Mesendoderm (in vitro differentiated cells): ENCODE measurements at regions not wholly inside any gene's neighbourhood (a gene's known extent, or its start where the extent isn't known, plus 50 kb on each side); places are given as distances from the start of the nearest gene placed in this dataset.

Experiments
- DNase-seq: peaks from one replicate; pipeline ENCODE4 v3.0.0; 2013
- H2AK5ac ChIP-seq: 2 replicates; pipeline ENCODE4 v1.6.1; 2013; ENCODE audit warnings: low read length, inconsistent platforms
- H2BK120ac ChIP-seq: 2 replicates; pipeline ENCODE4 v1.6.1; 2013; ENCODE audit warnings: low read depth, mild to moderate bottlenecking, low read length, moderate library complexity, mixed read lengths
- H2BK15ac ChIP-seq: replicated peaks from 2 replicates; pipeline ENCODE4 v1.6.1; 2013; ENCODE audit warnings: low read depth, mild to moderate bottlenecking, moderate library complexity
- H2BK5ac ChIP-seq: 2 replicates; pipeline ENCODE4 v1.6.1; 2013; ENCODE audit warnings: low read length, inconsistent platforms
- H3K18ac ChIP-seq: 2 replicates; pipeline ENCODE4 v1.6.1; 2013; ENCODE audit warnings: mild to moderate bottlenecking, low read length, mixed read lengths
- H3K23ac ChIP-seq: one replicate; pipeline ENCODE4 v1.6.1; 2013; ENCODE audit warnings: low read length
- H3K27ac ChIP-seq: 2 replicates; pipeline ENCODE4 v1.5.1; 2013; ENCODE audit warnings: low read depth, mild to moderate bottlenecking, inconsistent platforms, low read length, moderate library complexity
- H3K27me3 ChIP-seq: 2 replicates; pipeline ENCODE4 v1.6.1; 2013; ENCODE audit warnings: low read length, control low read depth, mild to moderate bottlenecking, inconsistent platforms; ENCODE audit not compliant: insufficient read depth, poor library complexity
- H3K36me3 ChIP-seq: 2 replicates; pipeline ENCODE4 v1.6.1; 2013; ENCODE audit warnings: low read length, inconsistent platforms; ENCODE audit not compliant: control insufficient read depth, insufficient read depth
- H3K4ac ChIP-seq: one replicate; pipeline ENCODE4 v1.6.1; 2013; ENCODE audit warnings: low read depth, mild to moderate bottlenecking, low read length, moderate library complexity
- H3K4me1 ChIP-seq: 2 replicates; pipeline ENCODE4 v1.6.1; 2013; ENCODE audit warnings: low read depth, low read length, inconsistent platforms; ENCODE audit not compliant: control insufficient read depth
- H3K4me2 ChIP-seq: 2 replicates; pipeline ENCODE4 v1.6.1; 2013; ENCODE audit warnings: low read length
- H3K4me3 ChIP-seq: 2 replicates; pipeline ENCODE4 v1.5.1; 2013; ENCODE audit warnings: mild to moderate bottlenecking, low read length
- H3K56ac ChIP-seq: one replicate; pipeline ENCODE4 v1.6.1; 2013; ENCODE audit warnings: low read length
- H3K79me1 ChIP-seq: 2 replicates; pipeline ENCODE4 v1.6.1; 2013; ENCODE audit warnings: low read length, inconsistent platforms
- H3K79me2 ChIP-seq: 2 replicates; pipeline ENCODE4 v1.6.1; 2013; ENCODE audit warnings: mild to moderate bottlenecking, low read length; ENCODE audit not compliant: control insufficient read depth, insufficient read depth
- H3K9ac ChIP-seq: 2 replicates; pipeline ENCODE4 v1.6.1; 2013; ENCODE audit warnings: low read length, inconsistent platforms
- H4K5ac ChIP-seq: one replicate; pipeline ENCODE4 v1.6.1; 2013; ENCODE audit warnings: low read length
- H4K8ac ChIP-seq: one replicate; pipeline ENCODE4 v1.6.1; 2013; ENCODE audit warnings: low read depth, mild to moderate bottlenecking, control low read depth, low read length, moderate library complexity
- WGBS: extraction: QIAGEN DNeasy Blood & Tissue Kit; methylation state at CpG from one replicate; pipeline ENCODE4 v1.1.7; 2013; ENCODE audit warnings: low lambda C conversion rate, missing lambda C conversion rate; ENCODE audit not compliant: insufficient coverage; ENCODE audit errors: extremely low coverage; 5-methylcytosine and 5-hydroxymethylcytosine counted together

DNA sequence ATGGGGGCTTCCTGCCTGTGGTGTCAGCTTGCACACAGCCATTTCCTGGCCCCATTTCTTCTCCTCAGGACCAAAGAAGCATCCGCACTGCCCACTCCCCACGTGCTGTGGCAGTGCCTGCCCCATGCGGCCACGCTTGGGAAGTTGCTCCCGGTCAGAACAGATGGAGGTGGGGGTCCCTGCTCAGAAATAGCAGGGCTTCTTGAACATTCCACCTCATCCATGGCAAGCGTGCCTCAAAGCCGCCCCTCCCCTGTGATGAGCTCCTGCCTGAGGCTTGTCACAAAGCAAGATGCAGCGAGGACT is 238.2 kb downstream of the SYK start:
- no peaks in the 10 kb centered on the region for H3K79me1 ChIP-seq
- H2BK5ac ChIP-seq = no peak overlapping the region
- WGBS = no CpG with 5 or more reads among the region's 8 CpGs
- no peak overlapping the region for H2AK5ac ChIP-seq
- H3K4me2 ChIP-seq = no peak overlapping the region
- no peak overlapping the region for H3K23ac ChIP-seq
- H2BK15ac ChIP-seq = no peak overlapping the region
- no peak overlapping the region for H4K5ac ChIP-seq
- H3K4ac ChIP-seq = no peak overlapping the region
- no peak overlapping the region for H3K4me3 ChIP-seq
- no peaks in the 10 kb centered on the region for H3K36me3 ChIP-seq
- no peaks in the 10 kb centered on the region for H3K27me3 ChIP-seq
- no peak overlapping the region for H2BK120ac ChIP-seq
- no peak overlapping the region for H3K27ac ChIP-seq
- H3K79me2 ChIP-seq = no peaks in the 10 kb centered on the region
- H3K9ac ChIP-seq = no peak overlapping the region
- no peak overlapping the region for H3K56ac ChIP-seq
- H3K4me1 ChIP-seq = no peaks in the 10 kb centered on the region
- H3K18ac ChIP-seq = no peak overlapping the region
- no peak overlapping the region for H4K8ac ChIP-seq
- DNase-seq = no peak

DNA sequence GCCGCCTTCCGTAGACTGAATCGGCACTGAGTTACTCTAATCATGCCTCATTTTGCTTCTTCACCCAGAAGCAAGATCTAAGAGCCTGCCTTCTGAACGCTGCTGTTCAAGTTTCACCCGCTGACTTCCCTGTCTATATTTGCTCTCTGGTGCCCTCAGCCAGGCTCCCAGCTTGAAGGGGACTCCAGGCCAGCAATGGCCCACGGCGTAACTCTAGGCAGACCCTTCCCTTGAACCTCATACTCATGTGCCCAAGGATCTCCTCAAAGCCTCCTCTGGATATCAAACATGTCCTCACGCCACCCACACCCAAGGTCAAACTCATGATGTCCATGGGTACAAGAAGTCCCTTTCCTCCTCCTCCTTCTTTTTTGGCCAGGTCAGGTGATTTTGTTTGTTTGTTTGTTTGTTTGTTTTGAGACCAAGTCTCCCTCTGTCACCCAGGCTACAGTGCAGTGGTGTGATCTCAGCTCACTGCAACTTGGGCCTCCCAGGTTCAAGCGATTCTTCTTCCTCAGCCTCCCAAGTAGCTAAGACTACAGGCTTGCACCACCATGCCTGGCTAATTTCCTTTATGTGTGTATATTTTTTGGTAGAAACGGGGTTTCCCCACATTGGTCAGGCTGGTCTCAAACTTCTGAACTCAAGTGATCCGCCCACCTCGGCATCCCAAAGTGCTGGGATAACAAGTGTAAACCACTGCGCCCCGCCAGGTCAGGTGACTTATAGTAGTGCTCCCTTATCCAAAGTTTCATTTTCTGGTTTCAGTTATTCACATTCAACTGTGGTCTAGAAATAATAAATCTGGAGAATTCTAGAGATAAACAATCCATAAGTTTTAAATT is 239.0 kb downstream of the SYK start:
- no peak overlapping the region for H3K4ac ChIP-seq
- no peak overlapping the region for H2BK5ac ChIP-seq
- H2BK120ac ChIP-seq = no peak overlapping the region
- H3K18ac ChIP-seq = no peak overlapping the region
- H3K9ac ChIP-seq = no peak overlapping the region
- no peak overlapping the region for H4K8ac ChIP-seq
- H3K27ac ChIP-seq = no peak overlapping the region
- no peak overlapping the region for H3K23ac ChIP-seq
- WGBS = no CpG with 5 or more reads among the region's 14 CpGs
- no peak overlapping the region for H3K4me2 ChIP-seq
- H3K56ac ChIP-seq = no peak overlapping the region
- no peak overlapping the region for H4K5ac ChIP-seq
- no peaks in the 10 kb centered on the region for H3K79me1 ChIP-seq
- no peak for DNase-seq
- H3K79me2 ChIP-seq = no peaks in the 10 kb centered on the region
- H3K4me3 ChIP-seq = no peak overlapping the region
- no peaks in the 10 kb centered on the region for H3K36me3 ChIP-seq
- no peaks in the 10 kb centered on the region for H3K4me1 ChIP-seq
- no peak overlapping the region for H2AK5ac ChIP-seq
- no peak overlapping the region for H2BK15ac ChIP-seq
- H3K27me3 ChIP-seq = no peaks in the 10 kb centered on the region

DNA sequence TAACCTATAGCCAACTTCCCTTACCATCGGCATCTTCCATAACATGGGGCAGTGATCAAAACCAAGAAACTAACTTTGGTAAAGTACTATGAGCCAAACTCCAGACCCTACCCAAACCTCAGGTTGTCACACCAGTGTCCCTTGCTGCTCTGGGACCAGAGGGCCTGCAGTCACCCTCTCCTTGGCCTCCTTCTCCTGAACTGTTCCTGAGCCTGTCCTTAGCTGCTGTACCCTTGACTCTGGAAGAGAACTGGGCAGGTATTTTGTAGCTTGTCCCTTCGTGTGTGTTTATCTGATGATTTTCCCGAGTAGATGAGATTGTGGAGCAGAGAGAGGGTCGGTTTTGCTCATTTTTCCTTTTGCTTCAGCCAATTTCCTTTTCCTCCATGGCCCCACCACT is 240.4 kb downstream of the SYK start:
- Histone ChIP-seq H4K8ac (no peak overlapping the region), H3K27ac (no peak overlapping the region), H3K27me3 (no peaks in the 10 kb centered on the region), H3K4ac (no peak overlapping the region), H3K9ac (no peak overlapping the region), H2AK5ac (no peak overlapping the region), H3K23ac (no peak overlapping the region), H2BK15ac (no peak overlapping the region), H3K79me2 (no peaks in the 10 kb centered on the region), H3K4me1 (no peaks in the 10 kb centered on the region), H3K79me1 (no peaks in the 10 kb centered on the region), H3K56ac (no peak overlapping the region), H2BK5ac (no peak overlapping the region), H4K5ac (no peak overlapping the region), H3K18ac (no peak overlapping the region), H3K4me2 (no peak overlapping the region), H3K4me3 (no peak overlapping the region), H3K36me3 (no peaks in the 10 kb centered on the region), H2BK120ac (no peak overlapping the region)
- no CpG with 5 or more reads among the region's 4 CpGs for WGBS
- DNase-seq = no peak

DNA sequence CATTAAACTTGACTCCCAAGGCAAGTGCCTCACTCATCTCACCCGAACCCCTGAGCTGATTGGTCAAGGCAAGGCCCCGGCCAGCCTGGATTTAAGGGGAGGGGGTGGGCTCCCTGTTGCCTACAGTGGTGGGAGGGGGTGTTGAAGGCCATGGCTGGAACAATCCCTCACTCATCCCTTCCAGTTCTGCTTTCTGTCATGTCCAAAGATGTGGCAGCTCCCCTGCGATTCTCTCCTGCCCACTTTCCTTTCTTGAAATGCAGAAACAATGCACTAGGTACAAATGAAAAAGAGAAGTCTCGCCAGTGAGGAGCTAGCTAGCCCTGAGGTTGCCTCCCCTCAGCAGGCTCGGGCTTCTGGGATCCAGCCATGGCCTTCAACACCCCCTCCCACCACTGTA is 240.9 kb downstream of the SYK start:
- Histone ChIP-seq H3K27ac (no peak overlapping the region), H3K4me1 (no peaks in the 10 kb centered on the region), H2BK120ac (no peak overlapping the region), H3K79me1 (no peaks in the 10 kb centered on the region), H3K4ac (no peak overlapping the region), H4K5ac (no peak overlapping the region), H3K18ac (no peak overlapping the region), H3K79me2 (no peaks in the 10 kb centered on the region), H3K56ac (no peak overlapping the region), H2BK5ac (no peak overlapping the region), H4K8ac (no peak overlapping the region), H3K27me3 (no peaks in the 10 kb centered on the region), H3K4me3 (no peak overlapping the region), H3K36me3 (no peaks in the 10 kb centered on the region), H2AK5ac (no peak overlapping the region), H2BK15ac (no peak overlapping the region), H3K9ac (no peak overlapping the region), H3K23ac (no peak overlapping the region), H3K4me2 (no peak overlapping the region)
- no CpG with 5 or more reads among the region's 5 CpGs for WGBS
- no peak for DNase-seq

DNA sequence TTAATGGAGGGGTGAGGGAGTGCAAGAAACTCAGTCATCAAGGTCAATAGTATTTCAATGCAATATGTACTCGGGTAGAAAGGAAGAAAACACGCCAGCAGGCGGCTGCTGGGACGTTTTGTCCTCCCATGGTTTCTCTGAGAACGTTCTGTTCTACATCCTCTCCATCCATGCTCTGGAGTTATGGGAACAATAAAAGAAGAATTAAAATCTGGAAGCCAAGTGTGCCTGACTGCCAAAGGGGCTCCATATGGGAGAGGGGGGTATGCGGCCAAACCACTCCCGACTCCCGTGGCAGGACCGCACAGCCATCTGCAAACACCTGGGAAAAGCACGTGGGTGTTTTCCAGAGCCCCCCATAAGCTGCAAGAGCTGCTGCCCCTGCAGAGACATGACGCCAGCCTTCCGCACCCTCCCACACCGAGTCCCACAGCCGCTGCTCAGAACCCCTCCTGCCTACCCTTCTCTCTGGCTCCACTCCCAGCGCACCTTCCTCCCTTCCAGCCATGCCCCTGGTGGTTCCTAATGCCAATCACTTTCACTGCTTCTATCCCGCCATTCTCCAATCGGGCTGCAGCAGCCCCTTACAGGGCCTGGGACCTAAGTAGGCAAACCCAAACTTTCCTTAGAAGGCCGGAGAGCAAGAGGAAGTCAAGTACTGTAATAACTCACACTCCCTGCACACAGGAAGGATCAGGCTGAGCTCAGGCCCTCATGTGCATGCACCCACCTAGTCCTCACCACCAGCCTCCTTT is 241.6 kb downstream of the SYK start:
- H2BK5ac ChIP-seq = no peak overlapping the region
- H2BK15ac ChIP-seq = no peak overlapping the region
- no CpG with 5 or more reads among the region's 18 CpGs for WGBS
- no peaks in the 10 kb centered on the region for H3K79me1 ChIP-seq
- H3K4me3 ChIP-seq = no peak overlapping the region
- H3K18ac ChIP-seq = no peak overlapping the region
- no peaks in the 10 kb centered on the region for H3K4me1 ChIP-seq
- H4K8ac ChIP-seq = no peak overlapping the region
- no peak overlapping the region for H3K56ac ChIP-seq
- H3K4ac ChIP-seq = no peak overlapping the region
- H3K23ac ChIP-seq = no peak overlapping the region
- no peaks in the 10 kb centered on the region for H3K79me2 ChIP-seq
- H3K36me3 ChIP-seq = no peaks in the 10 kb centered on the region
- no peak overlapping the region for H4K5ac ChIP-seq
- no peak overlapping the region for H2AK5ac ChIP-seq
- H3K9ac ChIP-seq = no peak overlapping the region
- no peak overlapping the region for H2BK120ac ChIP-seq
- no peak overlapping the region for H3K27ac ChIP-seq
- H3K27me3 ChIP-seq = no peaks in the 10 kb centered on the region
- no peak overlapping the region for H3K4me2 ChIP-seq
- DNase-seq = no peak
